A549 (cell line): ENCODE measurements at regions not wholly inside any gene's neighbourhood (a gene's known extent, or its start where the extent isn't known, plus 50 kb on each side); places are given as distances from the start of the nearest gene placed in this dataset.

Source experiments
- ATAC-seq, 2 experiments: fragments of 200-7000 bp in 1 of 2; fragments of >200 bp in 1 of 2; cut with Nextera tagmentation in 1 of 2; cut with Tn5 transposase in 1 of 2; 3 replicates each; pipeline versions ENCODE4 v1.8.0 to v1.9.1; 2018 to 2020; ENCODE audit warnings: mild to moderate bottlenecking in 1 of 2, moderate library complexity in 1 of 2
- CTCF ChIA-PET: fragments of 300-600 bp; sonication (Branson Sonifier 250); formaldehyde crosslinking; extraction: SDS; loops from one replicate; lab custom pipeline; 2021; ENCODE audit warnings: antibody characterized with exemption, inconsistent platforms; lab: Yijun Ruan, JAX
- POLR2A ChIA-PET: fragments of 350-600 bp; formaldehyde crosslinking; extraction: SDS; loops from one replicate; lab custom pipeline; 2021; ENCODE audit warnings: antibody characterized with exemption, inconsistent platforms; lab: Yijun Ruan, JAX
- DNase-seq, 2 experiments: peaks; one replicate each; pipeline versions ENCODE4 v3.0.0 to v3.0.0-alpha.2; 2011 to 2016; ENCODE audit warnings: low read depth in 1 of 2, low spot score in 1 of 2
- FAIRE-seq: peaks from 2 replicates; lab custom pipeline; 2011; peaks lifted over from hg19 to GRCh38; lab: Jason Lieb, UNC
- H3K27ac ChIP-seq, 2 experiments: fragments of >200 bp; sonication (Bioruptor Twin); formaldehyde crosslinking; 3 replicates each; pipeline ENCODE4 v1.5.1; 2016 to 2017
- H3K4me1 ChIP-seq: fragments of >200 bp; sonication (Bioruptor Twin); formaldehyde crosslinking; 3 replicates; pipeline ENCODE4 v1.6.1; 2016
- H3K4me2 ChIP-seq: fragments of >200 bp; sonication (Bioruptor Twin); formaldehyde crosslinking; 3 replicates; pipeline ENCODE4 v1.6.1; 2016
- H3K4me3 ChIP-seq: fragments of >200 bp; sonication (Bioruptor Twin); formaldehyde crosslinking; 3 replicates; pipeline ENCODE4 v1.5.1; 2016
- H3K9me3 ChIP-seq: fragments of >200 bp; sonication (Bioruptor Twin); formaldehyde crosslinking; 3 replicates; pipeline ENCODE4 v1.6.1; 2016
- CBX8 ChIP-seq: fragments of 200-600 bp; sonication (generic); IDR thresholded peaks from 2 replicates; pipeline ENCODE4 v1.6.1; 2016
- CEBPB ChIP-seq, 2 experiments: fragments of >200 bp in 1 of 2; sonication (Bioruptor Twin) in 1 of 2; formaldehyde crosslinking in 1 of 2; IDR thresholded peaks; 2 replicates each; pipeline ENCODE4 v1.6.1; 2012 to 2016
- EHF ChIP-seq: fragments of 250-450 bp; sonication (Bioruptor Pico); IDR thresholded peaks from 2 replicates; pipeline ENCODE4 v1.5.0; 2020; ENCODE audit warnings: mild to moderate bottlenecking
- EHMT2 ChIP-seq: fragments of 200-600 bp; sonication (generic); IDR thresholded peaks from 2 replicates; pipeline ENCODE4 v1.6.1; 2016; ENCODE audit warnings: antibody characterized with exemption, low read depth, mild to moderate bottlenecking, moderate library complexity
- FOSB ChIP-seq: fragments of 250-450 bp; sonication (Bioruptor Pico); IDR thresholded peaks from 2 replicates; pipeline ENCODE4 v1.5.0; 2020; ENCODE audit warnings: mild to moderate bottlenecking, moderate library complexity
- JUNB ChIP-seq: fragments of >200 bp; sonication (Bioruptor Twin); formaldehyde crosslinking; IDR thresholded peaks from 2 replicates; pipeline ENCODE4 v1.6.1; 2016
- KDM1A ChIP-seq: fragments of 200-600 bp; sonication (generic); IDR thresholded peaks from 2 replicates; pipeline ENCODE4 v1.6.1; 2016; ENCODE audit warnings: low read depth, mild to moderate bottlenecking
- MAZ ChIP-seq: fragments of 150-350 bp; IDR thresholded peaks from 2 replicates; pipeline ENCODE4 v1.6.1; 2014; ENCODE audit warnings: antibody characterized with exemption, low read depth, low read length, borderline replicate concordance
- NFE2L2 ChIP-seq: fragments of 150-350 bp; conservative IDR thresholded peaks from 2 replicates; pipeline ENCODE4 v1.6.1; 2014; ENCODE audit warnings: low read length
- NR3C1 ChIP-seq: fragments of >200 bp; sonication (Bioruptor Twin); formaldehyde crosslinking; IDR thresholded peaks from 3 replicates; pipeline ENCODE4 v1.6.1; 2017
- RARB ChIP-seq: fragments of 250-450 bp; sonication (Bioruptor Pico); IDR thresholded peaks from 2 replicates; pipeline ENCODE4 v1.8.0; 2021; ENCODE audit warnings: mild to moderate bottlenecking, moderate library complexity
- RCOR1 ChIP-seq: fragments of 150-350 bp; IDR thresholded peaks from 2 replicates; pipeline ENCODE4 v1.6.1; 2014; ENCODE audit warnings: antibody characterized with exemption, low read length, low read depth
- TFCP2L1 ChIP-seq: fragments of 250-450 bp; sonication (Bioruptor Pico); IDR thresholded peaks from 2 replicates; pipeline ENCODE4 v1.5.0; 2021; ENCODE audit warnings: mild to moderate bottlenecking
- TP53 ChIP-seq: fragments of 250-450 bp; sonication (Bioruptor Pico); IDR thresholded peaks from 2 replicates; pipeline ENCODE4 v1.5.0; 2021; ENCODE audit warnings: mild to moderate bottlenecking, moderate library complexity
- ZC3H11A ChIP-seq: fragments of 450-650 bp; IDR thresholded peaks from 2 replicates; pipeline ENCODE4 v1.6.1; 2014; ENCODE audit warnings: antibody characterized with exemption, mild to moderate bottlenecking
- ZNF302 ChIP-seq: fragments of 250-450 bp; sonication (Bioruptor Pico); IDR thresholded peaks from 2 replicates; pipeline ENCODE4 v1.9.0; 2021; ENCODE audit warnings: inconsistent platforms, mild to moderate bottlenecking, moderate library complexity
- WGBS: methylation state at CpG from one replicate; pipeline ENCODE4 v1.1.6; 2017; ENCODE audit errors: missing lambda C conversion rate; 5-methylcytosine and 5-hydroxymethylcytosine counted together
- TF ChIP-seq, protein P1 (sequence below): fragments of 150-350 bp; IDR thresholded peaks from 2 replicates; pipeline ENCODE4 v1.6.1; 2014; ENCODE audit warnings: low read depth, mild to moderate bottlenecking, low read length
- TF ChIP-seq, protein P2 (sequence below): fragments of >200 bp; sonication (Bioruptor Twin); formaldehyde crosslinking; IDR thresholded peaks from 2 replicates; pipeline ENCODE4 v1.6.1; 2016
- TF ChIP-seq, protein P3 (sequence below): IDR thresholded peaks from 2 replicates; pipeline ENCODE4 v1.6.1; 2012
- TF ChIP-seq, protein P4 (sequence below): fragments of 200-600 bp; sonication (generic); IDR thresholded peaks from 2 replicates; pipeline ENCODE4 v1.6.1; 2016; ENCODE audit warnings: antibody characterized with exemption, mild to moderate bottlenecking, moderate library complexity
- TF ChIP-seq, protein P5 (sequence below): fragments of >200 bp; sonication (Bioruptor Twin); formaldehyde crosslinking; IDR thresholded peaks from 3 replicates; pipeline ENCODE4 v1.5.1; 2016

DNA sequence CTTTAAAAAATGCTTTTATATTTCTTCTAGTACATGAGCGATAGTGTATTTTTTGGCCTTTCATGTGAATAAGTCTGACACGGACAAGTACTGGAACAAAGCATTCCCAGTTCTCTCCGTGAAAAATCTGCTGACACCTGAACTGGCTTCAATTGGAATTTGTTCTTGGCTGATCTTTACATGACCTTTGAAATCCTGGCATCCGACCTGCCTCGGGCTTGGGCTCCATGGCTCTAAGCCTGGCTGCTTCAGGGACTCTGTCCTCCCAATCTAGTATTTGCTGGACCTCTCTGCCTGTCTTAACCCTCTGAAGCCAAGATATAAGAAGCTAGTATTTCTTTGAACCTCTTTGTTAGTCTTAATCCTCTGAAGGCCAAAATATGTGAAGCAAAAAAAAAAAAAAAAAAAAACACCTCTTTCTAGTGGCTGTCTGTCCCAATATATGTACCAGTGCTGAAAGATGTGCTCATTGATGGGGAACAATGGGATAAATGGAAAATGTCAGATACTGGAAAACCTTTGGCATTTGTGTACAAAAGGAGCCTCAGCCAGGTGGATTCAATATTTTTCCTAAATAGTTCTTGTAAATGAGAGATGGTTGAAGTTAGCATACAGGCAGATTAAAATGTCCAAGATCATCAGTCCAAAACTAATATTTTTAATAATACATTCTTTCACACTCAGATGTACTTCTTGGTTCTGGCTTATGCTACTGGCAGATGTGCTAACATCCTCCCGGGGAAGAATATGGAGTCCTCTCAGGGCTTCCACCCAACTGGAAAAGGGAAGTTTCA, 470.6 kb downstream of the TUSC1 start (continued):
- TF ChIP-seq, protein P1, sequence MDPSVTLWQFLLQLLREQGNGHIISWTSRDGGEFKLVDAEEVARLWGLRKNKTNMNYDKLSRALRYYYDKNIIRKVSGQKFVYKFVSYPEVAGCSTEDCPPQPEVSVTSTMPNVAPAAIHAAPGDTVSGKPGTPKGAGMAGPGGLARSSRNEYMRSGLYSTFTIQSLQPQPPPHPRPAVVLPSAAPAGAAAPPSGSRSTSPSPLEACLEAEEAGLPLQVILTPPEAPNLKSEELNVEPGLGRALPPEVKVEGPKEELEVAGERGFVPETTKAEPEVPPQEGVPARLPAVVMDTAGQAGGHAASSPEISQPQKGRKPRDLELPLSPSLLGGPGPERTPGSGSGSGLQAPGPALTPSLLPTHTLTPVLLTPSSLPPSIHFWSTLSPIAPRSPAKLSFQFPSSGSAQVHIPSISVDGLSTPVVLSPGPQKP: no peak
- no peak for TF ChIP-seq RARB (CRISPR knock-in tag)
- no peak for TF ChIP-seq NR3C1

DNA sequence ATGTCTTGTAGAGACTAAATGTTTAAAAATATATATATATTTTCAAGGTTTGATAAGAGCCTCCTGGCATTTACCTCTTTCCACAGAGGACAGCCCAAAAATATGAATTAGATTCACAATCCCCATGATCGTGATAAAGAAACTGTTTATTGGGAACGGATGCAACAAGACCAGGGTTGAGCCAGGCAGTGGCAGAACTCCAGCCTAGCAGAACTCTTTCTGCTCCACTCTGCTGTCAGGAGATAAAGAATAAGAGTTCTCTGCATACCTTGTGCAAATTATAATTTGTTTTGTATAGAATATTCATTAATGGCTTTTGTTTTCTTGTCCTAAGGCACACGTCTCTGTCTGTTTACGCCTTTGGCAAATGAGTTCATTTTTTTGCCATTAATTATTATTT, 472.2 kb downstream of the TUSC1 start:
- TF ChIP-seq ZC3H11A: no peak
- no peak for TF ChIP-seq EHMT2
- no peak for TF ChIP-seq CBX8
- no peak for TF ChIP-seq ZNF302 (CRISPR knock-in tag)
- TF ChIP-seq, protein P2, sequence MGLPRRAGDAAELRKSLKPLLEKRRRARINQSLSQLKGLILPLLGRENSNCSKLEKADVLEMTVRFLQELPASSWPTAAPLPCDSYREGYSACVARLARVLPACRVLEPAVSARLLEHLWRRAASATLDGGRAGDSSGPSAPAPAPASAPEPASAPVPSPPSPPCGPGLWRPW: no peak
- TF ChIP-seq FOSB (CRISPR knock-in tag): no peak
- no peak for TF ChIP-seq KDM1A
- no peak for TF ChIP-seq TFCP2L1 (CRISPR knock-in tag)
- TF ChIP-seq, protein P3, sequence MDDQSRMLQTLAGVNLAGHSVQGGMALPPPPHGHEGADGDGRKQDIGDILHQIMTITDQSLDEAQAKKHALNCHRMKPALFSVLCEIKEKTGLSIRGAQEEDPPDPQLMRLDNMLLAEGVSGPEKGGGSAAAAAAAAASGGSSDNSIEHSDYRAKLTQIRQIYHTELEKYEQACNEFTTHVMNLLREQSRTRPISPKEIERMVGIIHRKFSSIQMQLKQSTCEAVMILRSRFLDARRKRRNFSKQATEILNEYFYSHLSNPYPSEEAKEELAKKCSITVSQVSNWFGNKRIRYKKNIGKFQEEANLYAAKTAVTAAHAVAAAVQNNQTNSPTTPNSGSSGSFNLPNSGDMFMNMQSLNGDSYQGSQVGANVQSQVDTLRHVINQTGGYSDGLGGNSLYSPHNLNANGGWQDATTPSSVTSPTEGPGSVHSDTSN: no peak
- TF ChIP-seq EHF: no peak
- TF ChIP-seq, protein P4, sequence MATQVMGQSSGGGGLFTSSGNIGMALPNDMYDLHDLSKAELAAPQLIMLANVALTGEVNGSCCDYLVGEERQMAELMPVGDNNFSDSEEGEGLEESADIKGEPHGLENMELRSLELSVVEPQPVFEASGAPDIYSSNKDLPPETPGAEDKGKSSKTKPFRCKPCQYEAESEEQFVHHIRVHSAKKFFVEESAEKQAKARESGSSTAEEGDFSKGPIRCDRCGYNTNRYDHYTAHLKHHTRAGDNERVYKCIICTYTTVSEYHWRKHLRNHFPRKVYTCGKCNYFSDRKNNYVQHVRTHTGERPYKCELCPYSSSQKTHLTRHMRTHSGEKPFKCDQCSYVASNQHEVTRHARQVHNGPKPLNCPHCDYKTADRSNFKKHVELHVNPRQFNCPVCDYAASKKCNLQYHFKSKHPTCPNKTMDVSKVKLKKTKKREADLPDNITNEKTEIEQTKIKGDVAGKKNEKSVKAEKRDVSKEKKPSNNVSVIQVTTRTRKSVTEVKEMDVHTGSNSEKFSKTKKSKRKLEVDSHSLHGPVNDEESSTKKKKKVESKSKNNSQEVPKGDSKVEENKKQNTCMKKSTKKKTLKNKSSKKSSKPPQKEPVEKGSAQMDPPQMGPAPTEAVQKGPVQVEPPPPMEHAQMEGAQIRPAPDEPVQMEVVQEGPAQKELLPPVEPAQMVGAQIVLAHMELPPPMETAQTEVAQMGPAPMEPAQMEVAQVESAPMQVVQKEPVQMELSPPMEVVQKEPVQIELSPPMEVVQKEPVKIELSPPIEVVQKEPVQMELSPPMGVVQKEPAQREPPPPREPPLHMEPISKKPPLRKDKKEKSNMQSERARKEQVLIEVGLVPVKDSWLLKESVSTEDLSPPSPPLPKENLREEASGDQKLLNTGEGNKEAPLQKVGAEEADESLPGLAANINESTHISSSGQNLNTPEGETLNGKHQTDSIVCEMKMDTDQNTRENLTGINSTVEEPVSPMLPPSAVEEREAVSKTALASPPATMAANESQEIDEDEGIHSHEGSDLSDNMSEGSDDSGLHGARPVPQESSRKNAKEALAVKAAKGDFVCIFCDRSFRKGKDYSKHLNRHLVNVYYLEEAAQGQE: no peak
- TF ChIP-seq, protein P5, sequence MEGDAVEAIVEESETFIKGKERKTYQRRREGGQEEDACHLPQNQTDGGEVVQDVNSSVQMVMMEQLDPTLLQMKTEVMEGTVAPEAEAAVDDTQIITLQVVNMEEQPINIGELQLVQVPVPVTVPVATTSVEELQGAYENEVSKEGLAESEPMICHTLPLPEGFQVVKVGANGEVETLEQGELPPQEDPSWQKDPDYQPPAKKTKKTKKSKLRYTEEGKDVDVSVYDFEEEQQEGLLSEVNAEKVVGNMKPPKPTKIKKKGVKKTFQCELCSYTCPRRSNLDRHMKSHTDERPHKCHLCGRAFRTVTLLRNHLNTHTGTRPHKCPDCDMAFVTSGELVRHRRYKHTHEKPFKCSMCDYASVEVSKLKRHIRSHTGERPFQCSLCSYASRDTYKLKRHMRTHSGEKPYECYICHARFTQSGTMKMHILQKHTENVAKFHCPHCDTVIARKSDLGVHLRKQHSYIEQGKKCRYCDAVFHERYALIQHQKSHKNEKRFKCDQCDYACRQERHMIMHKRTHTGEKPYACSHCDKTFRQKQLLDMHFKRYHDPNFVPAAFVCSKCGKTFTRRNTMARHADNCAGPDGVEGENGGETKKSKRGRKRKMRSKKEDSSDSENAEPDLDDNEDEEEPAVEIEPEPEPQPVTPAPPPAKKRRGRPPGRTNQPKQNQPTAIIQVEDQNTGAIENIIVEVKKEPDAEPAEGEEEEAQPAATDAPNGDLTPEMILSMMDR: no peak
- no peak for TF ChIP-seq TP53 (CRISPR knock-in tag)
- no peak for TF ChIP-seq MAZ
- TF ChIP-seq RCOR1: no peak
- no peak for TF ChIP-seq CEBPB (IDR thresholded peaks at IDR 0.05)
- no peak for TF ChIP-seq NFE2L2
- TF ChIP-seq JUNB: no peak
- TF ChIP-seq, all 56 proteins: peak for 0
- CTCF ChIA-PET: no interaction called here
- ATAC-seq: no peak

More for the DNA sequence above, 472.2 kb downstream of the TUSC1 start:
- Histone ChIP-seq H3K4me2 (no peak overlapping the region), H3K27ac (no peak overlapping the region), H3K4me1 (no peaks in the 10 kb centered on the region), H3K9me3 (no peaks in the 10 kb centered on the region), H3K4me3 (no peak overlapping the region)
- DNase-seq: no peak
- WGBS: 12% methylated on average over 4 of the region's 4 CpGs
- FAIRE-seq: no peak
- POLR2A ChIA-PET: no interaction called here
